ENCODE measurements at regions not wholly inside any gene's neighbourhood (a gene's known extent, or its start where the extent isn't known, plus 50 kb on each side); places are given as distances from the start of the nearest gene placed in this dataset.

- DNase-seq (ENCODE audit: low read depth in 1 of 2, low spot score in 2 of 2): no peak
- TF ChIP-seq MAFK (IDR thresholded peaks at IDR 0.05; ENCODE audit: low read depth, low read length) (peak; percentile 23; the same call in 1 of the 2 replicates), BACH1 (IDR thresholded peaks at IDR 0.05; ENCODE audit: low read length) (no peak), ZNF274 (IDR thresholded peaks at IDR 0.05; ENCODE audit: borderline replicate concordance, extremely low read depth, low read length) (no peak), HDAC6 (IDR thresholded peaks at IDR 0.05; ENCODE audit: low read depth, low read length) (no peak), JUN (IDR thresholded peaks at IDR 0.05; ENCODE audit: low read depth, low read length) (no peak), CTBP2 (IDR thresholded peaks at IDR 0.05; ENCODE audit: borderline replicate concordance, insufficient read depth, insufficient read length, low read length) (no peak), KDM1A (IDR thresholded peaks at IDR 0.05; ENCODE audit: borderline replicate concordance, low read length) (no peak), CBX5 (IDR thresholded peaks at IDR 0.05; ENCODE audit: low read depth, low read length) (no peak), CEBPB (IDR thresholded peaks at IDR 0.05; ENCODE audit: low read depth, low read length) (no peak), CREB1 (IDR thresholded peaks at IDR 0.05) (no peak), SIX5 (IDR thresholded peaks at IDR 0.05; ENCODE audit: low read depth, low read length) (no peak), SP1 (IDR thresholded peaks at IDR 0.05; ENCODE audit: low read depth, low read length) (no peak), SUZ12 (IDR thresholded peaks at IDR 0.05; ENCODE audit: low read length) (no peak), E2F6 (IDR thresholded peaks at IDR 0.05) (no peak)
Observed at GRCh38 chr18:56326336-56327072, 311.9 kb downstream of the TXNL1 start.

More at GRCh38 chr18:56326336-56327072, 311.9 kb downstream of the TXNL1 start:
- Histone ChIP-seq H2BK15ac (ENCODE audit: low read length) (no peak overlapping the region), H2BK12ac (ENCODE audit: low read depth, low read length) (no peak overlapping the region), H3K18ac (ENCODE audit: extremely low read depth, low read length) (no peak overlapping the region), H3K14ac (ENCODE audit: insufficient read length) (no peak overlapping the region), H3K79me1 (ENCODE audit: low read depth, low read length) (no peaks in the 10 kb centered on the region), H2AK5ac (ENCODE audit: low read depth, low read length) (no peak overlapping the region), H3K79me2 (ENCODE audit: control insufficient read depth in 1 of 2, insufficient read depth in 2 of 2, low read length in 2 of 2) (no peaks in the 10 kb centered on the region), H3K27me3 (replicated peaks in 1 of 4; ENCODE audit: control insufficient read depth in 3 of 4, extremely low read depth in 1 of 4, insufficient read depth in 3 of 4, low read length in 3 of 4) (no peaks in the 10 kb centered on the region), H3K36me3 (ENCODE audit: control insufficient read depth in 2 of 4, insufficient read depth in 4 of 4, low read length in 3 of 4) (no peaks in the 10 kb centered on the region), H2BK120ac (replicated peaks; ENCODE audit: low read depth, low read length) (no peak overlapping the region), H3K4me1 (replicated peaks in 1 of 4; ENCODE audit: control insufficient read depth in 3 of 4, insufficient read depth in 4 of 4, low read length in 3 of 4) (peaks cover 0 to 4% (median 0%) of the 10 kb centered on the region in 4 experiments; a peak in 1 of 7 replicates), H4K20me1 (replicated peaks in 1 of 2; ENCODE audit: control insufficient read depth in 1 of 2, insufficient read depth in 2 of 2, low read length in 2 of 2) (no peaks in the 10 kb centered on the region), H3K23ac (ENCODE audit: insufficient read length) (no peak overlapping the region), H3K4ac (replicated peaks; ENCODE audit: insufficient read length, low read depth, low read length) (no peak overlapping the region), H3K27ac (ENCODE audit: low read depth, low read length) (no peak overlapping the region), H3K23me2 (ENCODE audit: low read depth, low read length) (no peaks in the 10 kb centered on the region; the same call in 1 of the 2 replicates), H4K8ac (ENCODE audit: extremely low read depth, insufficient read depth, low read length) (no peak overlapping the region), H2AFZ (ENCODE audit: low read length) (peak overlapping the region; percentile 26), H3K9me3 (ENCODE audit: insufficient read depth in 2 of 2, low read depth in 1 of 2, low read length in 1 of 2) (no peaks in the 10 kb centered on the region), H4K91ac (replicated peaks; ENCODE audit: insufficient read length, low read length) (no peak overlapping the region), H2BK5ac (ENCODE audit: low read depth, low read length) (no peak overlapping the region; the same call in 1 of the 2 replicates), H4K5ac (ENCODE audit: insufficient read length, low read depth, low read length) (no peak overlapping the region), H3K4me3 (ENCODE audit: extremely low read depth in 1 of 4, insufficient read depth in 2 of 4, low read depth in 3 of 4, low read length in 4 of 4) (no peak overlapping the region), H3K4me2 (ENCODE audit: insufficient read depth in 1 of 2, low read depth in 2 of 2, low read length in 2 of 2) (no peak overlapping the region), H2BK20ac (ENCODE audit: low read length) (no peak overlapping the region), H3K56ac (replicated peaks; ENCODE audit: insufficient read length, low read depth, low read length) (no peak overlapping the region), H3K9ac (replicated peaks in 1 of 4; ENCODE audit: extremely low read depth in 1 of 4, low read depth in 3 of 4, low read length in 3 of 4) (no peak overlapping the region)
- POLR2A ChIA-PET (ENCODE audit: partially characterized antibody): no interaction called here
- 93% methylated on average over 3 of the region's 3 CpGs; no CpG with 5 or more reads in 1 of the 2 experiments for WGBS, 2 experiments (ENCODE audit: extremely low coverage in 1 of 2, insufficient coverage in 1 of 2, insufficient read length in 1 of 2, insufficient replicate concordance in 2 of 2, low coverage in 1 of 2, low lambda C conversion rate in 2 of 2, missing lambda C conversion rate in 1 of 2)
- no peak for FAIRE-seq
- CTCF ChIA-PET (ENCODE audit: partially characterized antibody): interaction anchor here (0.6 to 2.5 kb wide), 10 partner anchors 10 to 493 kb away, joined by 3 to 8 read pairs (median 4); no protein-coding TSS in a partner anchor

Data from H1 (cell line).